Karpas-422 (cell line): ENCODE measurements at regions not wholly inside any gene's neighbourhood (a gene's known extent, or its start where the extent isn't known, plus 50 kb on each side); places are given as distances from the start of the nearest gene placed in this dataset.

Experiments
- DNase-seq: peaks from one replicate; pipeline ENCODE4 v3.0.0-alpha.2; 2015
- H2AFZ ChIP-seq: fragments of 200-600 bp; sonication (generic); 2 replicates; pipeline ENCODE4 v1.6.1; 2014; ENCODE audit warnings: antibody characterized with exemption, low read length, mixed read lengths
- H3K27ac ChIP-seq: fragments of 200-600 bp; sonication (generic); 2 replicates; pipeline ENCODE4 v1.5.1; 2014; ENCODE audit warnings: mild to moderate bottlenecking, low read length, moderate library complexity
- H3K27me3 ChIP-seq: fragments of 200-600 bp; sonication (generic); 2 replicates; pipeline ENCODE4 v1.6.1; 2014; ENCODE audit warnings: low read length, mixed read lengths
- H3K36me3 ChIP-seq: fragments of 200-600 bp; sonication (generic); 2 replicates; pipeline ENCODE4 v1.6.1; 2014; ENCODE audit warnings: low read length, mixed read lengths; ENCODE audit not compliant: insufficient read depth
- H3K4me1 ChIP-seq: fragments of 200-600 bp; sonication (generic); 2 replicates; pipeline ENCODE4 v1.6.1; 2014; ENCODE audit warnings: mild to moderate bottlenecking, low read length, mixed read lengths
- H3K4me2 ChIP-seq: fragments of 200-600 bp; sonication (generic); 2 replicates; pipeline ENCODE4 v1.6.1; 2014; ENCODE audit warnings: low read length, low read depth, mild to moderate bottlenecking; ENCODE audit not compliant: poor library complexity, severe bottlenecking
- H3K4me3 ChIP-seq: fragments of 200-600 bp; sonication (generic); 2 replicates; pipeline ENCODE4 v1.5.1; 2014; ENCODE audit warnings: mild to moderate bottlenecking, antibody characterized with exemption, low read length, mixed read lengths
- H3K79me2 ChIP-seq: fragments of 200-600 bp; sonication (generic); 2 replicates; pipeline ENCODE4 v1.6.1; 2014; ENCODE audit warnings: mild to moderate bottlenecking, low read length, mixed read lengths
- H3K9ac ChIP-seq: fragments of 200-600 bp; sonication (generic); 2 replicates; pipeline ENCODE4 v1.6.0; 2014; ENCODE audit warnings: low read length
- H3K9me2 ChIP-seq: fragments of 200-600 bp; sonication (generic), shearing (Covaris generic); replicated peaks from 2 replicates; pipeline ENCODE4 v1.6.0; 2014; ENCODE audit warnings: mild to moderate bottlenecking, low read length, moderate library complexity; ENCODE audit not compliant: insufficient read depth
- H3K9me3 ChIP-seq: fragments of 300-700, 200-600 bp; sonication (generic); 2 replicates; pipeline ENCODE4 v1.6.1; 2014; ENCODE audit warnings: low read length, mixed read lengths
- H4K20me1 ChIP-seq: fragments of 200-600 bp; sonication (generic); 2 replicates; pipeline ENCODE4 v1.6.1; 2014; ENCODE audit warnings: mild to moderate bottlenecking, antibody characterized with exemption, low read length, low read depth; ENCODE audit not compliant: insufficient read depth

DNA sequence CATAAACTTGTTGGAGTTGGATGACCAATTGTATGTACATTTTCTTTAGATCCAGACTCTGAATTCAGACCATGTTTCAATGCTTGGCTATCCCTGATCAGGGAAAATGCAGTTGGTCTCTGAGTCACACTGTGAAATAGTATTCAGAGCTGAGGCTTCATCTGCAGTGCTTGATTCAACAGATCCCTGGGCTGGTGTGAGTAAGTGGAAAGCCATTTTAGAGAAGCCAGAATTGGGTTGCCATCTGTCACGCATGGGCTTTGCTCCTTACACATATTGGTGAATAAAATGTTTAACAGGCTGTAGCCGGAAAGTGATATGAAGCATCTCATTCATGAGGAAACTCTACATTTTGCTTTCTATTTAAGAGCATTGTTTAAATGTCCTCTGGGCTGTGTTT lies 50.0 kb upstream of the ACYP2 start:
- no peak for DNase-seq
- H2AFZ ChIP-seq: no peak overlapping the region
- no peak overlapping the region for H3K4me3 ChIP-seq
- H3K9ac ChIP-seq: no peak overlapping the region
- H3K27me3 ChIP-seq: no peaks in the 10 kb centered on the region
- H3K79me2 ChIP-seq: no peaks in the 10 kb centered on the region
- H3K27ac ChIP-seq: no peak overlapping the region
- H3K9me2 ChIP-seq: no peaks in the 10 kb centered on the region; the same call in 1 of the 2 replicates
- no peaks in the 10 kb centered on the region for H3K9me3 ChIP-seq
- H3K4me1 ChIP-seq: peaks cover 16% of the 10 kb centered on the region
- H3K36me3 ChIP-seq: no peaks in the 10 kb centered on the region
- H4K20me1 ChIP-seq: no peaks in the 10 kb centered on the region
- H3K4me2 ChIP-seq: no peak overlapping the region

DNA sequence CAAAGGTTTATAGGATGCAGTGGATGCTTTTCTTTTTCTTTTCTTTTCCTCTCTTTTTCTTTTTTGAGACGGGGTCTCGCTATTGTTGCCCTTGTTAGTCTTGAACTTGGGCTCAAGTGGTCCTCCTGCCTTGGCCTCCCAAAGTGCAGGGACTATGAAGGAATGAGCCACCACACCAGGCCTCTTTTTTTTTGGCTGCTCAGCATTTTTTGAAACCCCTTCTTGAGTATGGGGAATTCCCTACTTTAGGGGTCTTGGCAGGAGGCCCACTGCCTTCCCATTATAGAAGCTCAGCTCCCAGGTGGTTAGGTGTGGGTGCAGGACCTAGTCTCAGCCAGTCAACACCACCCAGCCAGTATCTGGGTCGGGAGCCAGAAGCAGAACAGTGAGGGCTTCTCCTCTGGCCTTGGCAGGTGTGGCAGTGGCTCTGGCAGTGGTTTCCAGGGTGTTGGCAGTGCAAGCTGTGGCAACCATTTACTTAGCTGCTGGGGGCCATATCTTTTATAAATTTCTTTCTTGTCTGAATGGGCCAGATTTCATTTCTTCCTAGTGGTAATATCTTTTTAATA lies 51.4 kb upstream of the ACYP2 start:
- peaks cover 16% of the 10 kb centered on the region for H3K4me1 ChIP-seq
- H4K20me1 ChIP-seq: no peaks in the 10 kb centered on the region
- no peak overlapping the region for H3K27ac ChIP-seq
- no peak overlapping the region for H2AFZ ChIP-seq
- DNase-seq: no peak
- H3K79me2 ChIP-seq: no peaks in the 10 kb centered on the region
- H3K4me3 ChIP-seq: no peak overlapping the region
- H3K9me2 ChIP-seq: no peaks in the 10 kb centered on the region; the same call in 1 of the 2 replicates
- H3K27me3 ChIP-seq: no peaks in the 10 kb centered on the region
- H3K9ac ChIP-seq: no peak overlapping the region
- H3K4me2 ChIP-seq: no peak overlapping the region
- no peaks in the 10 kb centered on the region for H3K36me3 ChIP-seq
- H3K9me3 ChIP-seq: no peaks in the 10 kb centered on the region

DNA sequence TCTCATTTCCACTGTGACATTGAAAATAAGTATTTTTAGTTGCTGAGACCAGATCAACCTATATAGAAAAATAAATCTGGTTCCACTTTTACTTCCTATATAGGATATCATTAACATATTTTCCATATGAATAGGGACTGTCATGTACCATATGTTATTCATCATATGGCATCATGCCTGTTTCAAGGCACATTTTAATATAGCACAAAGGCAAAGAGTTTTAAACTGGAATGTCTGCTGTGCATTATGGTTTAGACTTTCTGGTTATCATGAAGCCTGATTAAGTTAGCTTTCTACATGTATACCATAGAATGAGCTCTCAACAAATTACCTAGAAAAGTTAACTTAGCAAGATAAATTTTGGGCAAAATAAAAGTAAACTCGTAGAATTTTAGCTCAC lies 53.0 kb upstream of the ACYP2 start:
- H3K4me2 ChIP-seq: no peak overlapping the region
- no peak for DNase-seq
- no peak overlapping the region for H3K4me3 ChIP-seq
- H3K4me1 ChIP-seq: peaks cover 4% of the 10 kb centered on the region
- H3K9me3 ChIP-seq: no peaks in the 10 kb centered on the region
- no peak overlapping the region for H2AFZ ChIP-seq
- no peaks in the 10 kb centered on the region for H3K27me3 ChIP-seq
- no peaks in the 10 kb centered on the region; the same call in 1 of the 2 replicates for H3K9me2 ChIP-seq
- H3K9ac ChIP-seq: no peak overlapping the region
- no peak overlapping the region for H3K27ac ChIP-seq
- no peaks in the 10 kb centered on the region for H3K79me2 ChIP-seq
- no peaks in the 10 kb centered on the region for H4K20me1 ChIP-seq
- H3K36me3 ChIP-seq: no peaks in the 10 kb centered on the region

DNA sequence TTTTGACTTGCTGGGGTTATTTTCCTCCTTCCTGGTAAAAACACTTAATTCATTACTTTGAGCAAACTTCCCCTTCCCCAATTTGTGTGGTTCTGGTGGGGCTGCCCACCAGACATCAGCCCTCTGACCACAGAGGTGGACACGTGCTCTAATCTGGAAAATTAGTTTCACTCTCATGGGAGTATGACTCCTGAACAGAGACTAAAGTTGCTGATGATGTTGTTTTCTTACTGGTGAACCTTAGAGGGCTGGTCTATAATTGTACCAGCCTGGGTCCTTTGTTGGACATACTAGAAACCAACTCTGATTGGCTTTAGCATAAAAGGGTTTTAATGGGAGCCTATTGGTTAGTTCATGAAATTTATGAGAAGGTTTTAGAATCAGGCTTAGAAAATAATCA lies 54.1 kb upstream of the ACYP2 start:
- Histone ChIP-seq H3K27me3 (no peaks in the 10 kb centered on the region), H3K79me2 (no peaks in the 10 kb centered on the region), H3K4me1 (no peaks in the 10 kb centered on the region), H3K4me3 (no peak overlapping the region), H2AFZ (no peak overlapping the region), H3K27ac (no peak overlapping the region), H3K4me2 (no peak overlapping the region), H3K9ac (no peak overlapping the region), H3K36me3 (no peaks in the 10 kb centered on the region), H4K20me1 (no peaks in the 10 kb centered on the region), H3K9me2 (no peaks in the 10 kb centered on the region; the same call in 1 of the 2 replicates), H3K9me3 (no peaks in the 10 kb centered on the region)
- no peak for DNase-seq

DNA sequence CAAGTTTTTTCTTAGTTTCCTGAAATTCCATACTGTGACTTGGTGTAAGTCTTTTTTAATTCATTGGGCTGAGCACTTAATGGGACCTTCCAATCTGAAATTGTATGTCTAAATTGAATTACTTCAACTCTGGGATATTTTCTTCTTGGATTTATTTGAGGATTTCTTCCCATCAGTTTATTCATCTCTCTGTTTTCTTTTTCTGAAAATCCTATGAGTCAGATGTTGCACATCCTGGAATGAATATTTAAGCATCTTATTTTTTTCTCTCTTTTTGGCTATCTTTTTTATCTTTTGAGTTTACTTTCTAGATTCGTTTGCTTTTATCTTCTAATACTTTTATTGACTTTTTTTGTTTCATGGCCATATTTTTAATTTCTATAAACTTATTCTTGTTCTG lies 55.4 kb upstream of the ACYP2 start:
- Histone ChIP-seq H3K4me2 (no peak overlapping the region), H3K9me2 (no peaks in the 10 kb centered on the region; the same call in 1 of the 2 replicates), H2AFZ (no peak overlapping the region), H3K27ac (no peak overlapping the region), H3K9ac (no peak overlapping the region), H3K4me3 (no peak overlapping the region), H3K9me3 (no peaks in the 10 kb centered on the region), H3K4me1 (no peaks in the 10 kb centered on the region), H3K36me3 (no peaks in the 10 kb centered on the region), H4K20me1 (no peaks in the 10 kb centered on the region), H3K79me2 (no peaks in the 10 kb centered on the region), H3K27me3 (no peaks in the 10 kb centered on the region)
- DNase-seq: no peak

DNA sequence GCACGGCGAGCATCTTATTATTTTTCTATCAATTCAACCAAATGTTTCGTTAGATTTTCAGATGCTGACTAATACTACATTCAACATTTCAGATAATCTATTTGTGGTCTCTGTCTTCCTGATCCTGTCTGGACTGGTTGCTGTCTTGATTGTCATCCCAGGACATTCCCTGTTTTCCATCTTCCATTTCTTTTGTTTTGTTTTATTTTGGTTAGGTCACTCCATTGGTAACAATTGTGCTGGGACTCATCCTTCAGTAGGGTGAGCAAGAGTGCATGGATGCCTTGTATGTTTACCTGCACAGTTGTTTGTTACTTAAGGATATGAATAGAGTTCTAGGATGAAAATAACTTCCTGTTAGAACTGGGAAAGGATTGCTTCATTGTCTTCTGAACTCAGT lies 55.9 kb upstream of the ACYP2 start:
- Histone ChIP-seq H3K9me3 (no peaks in the 10 kb centered on the region), H3K27ac (no peak overlapping the region), H3K9me2 (no peaks in the 10 kb centered on the region; the same call in 1 of the 2 replicates), H3K27me3 (no peaks in the 10 kb centered on the region), H2AFZ (no peak overlapping the region), H3K36me3 (no peaks in the 10 kb centered on the region), H3K4me3 (no peak overlapping the region), H3K4me2 (no peak overlapping the region), H3K9ac (no peak overlapping the region), H3K79me2 (no peaks in the 10 kb centered on the region), H3K4me1 (peaks cover 3% of the 10 kb centered on the region), H4K20me1 (no peaks in the 10 kb centered on the region)
- no peak for DNase-seq

DNA sequence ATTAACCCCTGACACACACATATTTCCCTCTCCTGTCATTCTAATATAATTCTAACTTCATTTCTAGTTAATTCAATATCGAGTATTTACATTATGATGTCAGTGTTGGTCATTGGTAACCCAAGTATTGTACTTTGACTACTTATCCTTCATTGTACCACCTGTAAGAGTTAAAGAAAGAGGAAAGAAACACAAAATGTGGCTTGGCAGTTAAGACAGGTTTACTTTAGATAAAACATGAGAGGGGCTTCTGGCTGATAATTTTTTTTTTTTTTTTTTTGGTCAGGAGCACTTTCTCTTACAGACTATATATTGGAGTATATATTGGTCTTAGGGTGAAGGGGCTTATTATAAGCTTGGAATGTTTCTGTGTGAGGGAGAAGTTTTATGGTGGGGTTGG lies 57.0 kb upstream of the ACYP2 start:
- Histone ChIP-seq H3K9me2 (no peaks in the 10 kb centered on the region; the same call in 1 of the 2 replicates), H3K9me3 (no peaks in the 10 kb centered on the region), H3K4me1 (peaks cover 14% of the 10 kb centered on the region), H3K79me2 (no peaks in the 10 kb centered on the region), H3K9ac (no peak overlapping the region), H3K27ac (no peak overlapping the region), H4K20me1 (no peaks in the 10 kb centered on the region), H3K4me2 (no peak overlapping the region), H3K4me3 (no peak overlapping the region), H3K27me3 (no peaks in the 10 kb centered on the region), H2AFZ (no peak overlapping the region), H3K36me3 (no peaks in the 10 kb centered on the region)
- DNase-seq: no peak

DNA sequence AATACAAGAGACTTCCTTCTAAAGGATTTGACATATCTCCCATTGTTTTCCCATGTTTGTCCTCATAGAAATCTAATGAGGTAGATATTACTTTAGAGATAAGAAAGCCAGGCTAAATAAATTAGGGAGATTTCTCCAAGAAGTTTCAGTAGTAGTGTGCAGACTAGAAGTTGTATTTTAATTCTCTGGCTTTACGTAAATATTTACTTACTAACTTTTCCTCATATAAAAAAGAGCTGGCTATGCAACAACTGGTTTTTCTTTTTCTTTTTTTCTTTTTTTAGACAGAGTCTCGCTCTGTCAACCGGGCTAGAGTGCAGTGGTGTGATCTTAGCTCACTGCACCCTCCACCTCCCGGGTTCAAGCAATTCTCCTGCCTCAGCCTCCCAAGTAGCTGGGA lies 60.6 kb upstream of the ACYP2 start:
- no peaks in the 10 kb centered on the region for H3K79me2 ChIP-seq
- H3K4me2 ChIP-seq: no peak overlapping the region
- H3K27me3 ChIP-seq: no peaks in the 10 kb centered on the region
- H3K9me3 ChIP-seq: no peaks in the 10 kb centered on the region
- no peaks in the 10 kb centered on the region for H4K20me1 ChIP-seq
- H3K36me3 ChIP-seq: no peaks in the 10 kb centered on the region
- H2AFZ ChIP-seq: no peak overlapping the region
- no peak overlapping the region for H3K4me3 ChIP-seq
- H3K27ac ChIP-seq: no peak overlapping the region
- H3K4me1 ChIP-seq: peaks cover 28% of the 10 kb centered on the region
- H3K9me2 ChIP-seq: no peaks in the 10 kb centered on the region
- H3K9ac ChIP-seq: no peak overlapping the region
- no peak for DNase-seq

DNA sequence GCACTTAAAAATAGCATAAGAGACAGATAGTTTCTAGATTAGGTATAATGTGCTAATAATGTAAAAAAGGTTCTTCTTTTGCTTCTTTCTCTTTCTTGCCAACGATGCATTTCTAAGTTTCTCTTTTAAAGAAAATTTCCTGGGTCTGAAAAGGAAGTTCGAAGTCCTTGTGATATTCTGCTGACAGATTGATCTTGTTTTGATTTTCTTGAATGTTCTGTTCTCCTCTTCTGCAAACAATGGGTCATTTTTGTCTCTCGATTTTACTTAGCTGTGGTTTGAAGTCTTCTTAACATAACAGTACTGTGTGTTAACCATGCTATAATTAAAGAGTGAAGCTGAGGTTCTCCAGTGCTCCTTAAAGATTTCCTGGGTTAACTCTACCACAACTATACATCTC lies 61.1 kb upstream of the ACYP2 start:
- Histone ChIP-seq H3K9ac (no peak overlapping the region), H2AFZ (no peak overlapping the region), H3K9me3 (no peaks in the 10 kb centered on the region), H4K20me1 (no peaks in the 10 kb centered on the region), H3K27ac (peak overlapping the region; percentile 48), H3K27me3 (no peaks in the 10 kb centered on the region), H3K4me1 (peaks cover 28% of the 10 kb centered on the region), H3K4me3 (no peak overlapping the region), H3K9me2 (no peaks in the 10 kb centered on the region), H3K36me3 (no peaks in the 10 kb centered on the region), H3K4me2 (peak overlapping the region; percentile 36), H3K79me2 (no peaks in the 10 kb centered on the region)
- DNase-seq: peak; percentile 56
